ENCODE measurements at regions not wholly inside any gene's neighbourhood (a gene's known extent, or its start where the extent isn't known, plus 50 kb on each side); places are given as distances from the start of the nearest gene placed in this dataset.

DNA sequence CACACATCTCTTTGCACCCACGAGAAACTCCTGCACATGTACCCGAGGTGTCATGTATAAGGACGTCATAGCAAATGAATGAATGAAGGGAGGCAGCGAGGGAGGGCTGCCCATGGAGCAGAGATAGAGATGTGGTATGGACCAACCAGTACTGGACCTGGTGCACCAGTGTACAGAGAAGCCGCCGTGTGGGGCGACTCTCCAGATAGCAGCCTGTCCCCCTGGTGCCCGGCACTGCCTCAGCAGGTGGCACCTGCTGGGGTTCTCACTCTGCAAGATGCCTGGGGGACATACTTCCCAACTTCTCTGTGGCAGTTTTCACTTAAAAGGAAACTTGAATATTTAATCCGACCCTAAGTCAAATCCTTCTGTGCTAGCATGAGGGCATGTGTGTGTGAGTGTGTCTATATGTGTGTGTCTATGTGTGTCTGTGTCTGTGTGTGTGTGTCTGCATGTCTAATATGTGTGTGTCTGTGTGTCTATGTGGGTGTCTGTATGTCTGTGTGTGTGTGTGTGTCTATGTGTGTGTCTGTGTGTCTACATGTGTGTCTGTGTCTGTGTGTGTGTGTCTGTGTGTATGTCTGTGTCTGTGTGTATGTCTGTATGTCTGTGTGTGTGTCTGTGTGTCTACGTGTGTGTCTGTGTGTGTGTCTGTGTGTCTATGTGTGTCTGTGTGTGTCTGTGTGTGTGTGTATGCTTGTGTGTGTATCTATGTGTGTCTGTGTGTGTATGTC is 132.0 kb downstream of the RNASET2 start:
- TF ChIP-seq CTCF (conservative IDR thresholded peaks at IDR 0.05; ENCODE audit: low read length) = no peak
- no peak for DNase-seq (ENCODE audit: low read depth)
- H3K4me3 ChIP-seq (ENCODE audit: low read length) = no peak overlapping the region

DNA sequence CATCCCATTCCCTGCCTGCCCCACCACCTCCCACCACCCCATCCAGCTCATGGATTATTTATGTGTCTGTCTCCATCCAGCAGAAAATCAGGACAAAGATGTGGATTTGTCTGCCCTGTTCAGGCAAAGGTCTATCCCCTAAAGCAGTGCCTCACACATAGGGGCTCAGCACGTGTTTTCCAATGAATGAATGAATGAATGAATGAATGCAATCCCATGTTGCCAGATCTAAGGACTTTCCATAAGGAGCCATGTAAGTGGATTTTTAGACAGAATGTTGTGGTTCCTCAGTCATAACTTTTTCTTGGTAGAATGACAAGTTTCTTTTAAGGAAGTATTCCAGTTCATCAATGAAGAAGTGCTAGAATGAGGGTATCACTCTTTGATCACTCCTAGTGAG is 133.7 kb downstream of the RNASET2 start:
- TF ChIP-seq CTCF (conservative IDR thresholded peaks at IDR 0.05; ENCODE audit: low read length) = no peak
- DNase-seq (ENCODE audit: low read depth) = no peak
- no peak overlapping the region for H3K4me3 ChIP-seq (ENCODE audit: low read length)

- DNase-seq (ENCODE audit: low read depth) = no peak
- H3K4me3 ChIP-seq (ENCODE audit: low read length) = no peak overlapping the region
- no peak for TF ChIP-seq CTCF (conservative IDR thresholded peaks at IDR 0.05; ENCODE audit: low read length)
Observed at GRCh38 chr6:166820483-166820882, 135.9 kb downstream of the RNASET2 start.

DNA sequence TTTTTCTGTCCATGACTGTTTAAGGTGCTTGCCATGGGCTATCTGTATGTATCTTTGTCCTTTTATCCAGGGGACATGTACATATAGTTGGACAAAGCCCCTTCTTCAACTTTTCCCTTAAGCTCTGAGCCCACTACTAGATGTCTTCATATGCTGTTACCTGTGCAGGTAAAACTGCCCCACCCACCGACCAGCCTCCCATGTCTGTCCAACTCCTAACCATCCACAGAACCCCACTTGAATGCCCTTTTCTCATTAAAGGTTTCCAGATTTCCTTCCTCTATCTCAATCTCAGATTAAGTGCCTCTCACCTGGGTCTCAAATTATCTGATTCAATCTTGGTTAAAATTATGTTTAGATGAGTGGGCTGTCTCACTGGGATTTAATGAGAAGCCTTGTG is 136.3 kb downstream of the RNASET2 start:
- no peak overlapping the region for H3K4me3 ChIP-seq (ENCODE audit: low read length)
- no peak for TF ChIP-seq CTCF (conservative IDR thresholded peaks at IDR 0.05; ENCODE audit: low read length)
- DNase-seq (ENCODE audit: low read depth) = no peak

DNA sequence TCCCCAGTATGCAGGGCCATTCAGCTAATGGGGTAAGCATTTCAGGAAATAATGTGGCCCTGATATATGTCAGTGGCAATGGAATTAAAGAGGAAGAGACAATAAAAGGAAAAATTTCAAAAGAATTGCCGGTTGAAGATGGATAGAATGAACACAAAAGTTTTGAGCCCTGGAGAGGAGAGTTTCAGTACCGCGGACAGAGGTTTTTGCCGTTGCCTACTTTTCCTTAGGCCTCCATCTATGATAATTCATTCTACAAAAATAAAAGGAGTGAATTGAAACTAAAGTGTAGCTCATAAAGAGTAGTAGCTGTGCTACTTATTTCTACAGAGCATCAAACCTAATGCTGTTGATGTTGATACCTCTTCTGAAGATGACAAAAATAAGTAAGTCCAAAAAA is 140.7 kb downstream of the RNASET2 start:
- DNase-seq (ENCODE audit: low read depth) = no peak
- H3K4me3 ChIP-seq (ENCODE audit: low read length) = no peak overlapping the region
- no peak for TF ChIP-seq CTCF (conservative IDR thresholded peaks at IDR 0.05; ENCODE audit: low read length)

- no peak for DNase-seq (ENCODE audit: low read depth)
- no peak overlapping the region for H3K4me3 ChIP-seq (ENCODE audit: low read length)
- TF ChIP-seq CTCF (conservative IDR thresholded peaks at IDR 0.05; ENCODE audit: low read length) = no peak
Observed at GRCh38 chr6:166814390-166814789, 142.0 kb downstream of the RNASET2 start.

GRCh38 chr6:166813461-166813860 is 142.9 kb downstream of the RNASET2 start:
- no peak overlapping the region for H3K4me3 ChIP-seq (ENCODE audit: low read length)
- DNase-seq (ENCODE audit: low read depth) = no peak
- no peak for TF ChIP-seq CTCF (conservative IDR thresholded peaks at IDR 0.05; ENCODE audit: low read length)
